ENCODE measurements at regions not wholly inside any gene's neighbourhood (a gene's known extent, or its start where the extent isn't known, plus 50 kb on each side); places are given as distances from the start of the nearest gene placed in this dataset.

GRCh38 chr2:136185981-136186776 lies 68.2 kb upstream of the CXCR4 start:
- no peak overlapping the region for H3K4me3 ChIP-seq (ENCODE audit: low read depth, low read length)
- no peak for DNase-seq (ENCODE audit: low read depth)
- TF ChIP-seq CTCF (IDR thresholded peaks at IDR 0.05; ENCODE audit: insufficient read depth, low read length) = no peak

GRCh38 chr2:136183097-136183496 lies 65.1 kb upstream of the CXCR4 start:
- TF ChIP-seq CTCF (IDR thresholded peaks at IDR 0.05; ENCODE audit: insufficient read depth, low read length) = no peak
- no peak for DNase-seq (ENCODE audit: low read depth)
- H3K4me3 ChIP-seq (ENCODE audit: low read depth, low read length) = no peak overlapping the region

- no peak for DNase-seq (ENCODE audit: low read depth)
- TF ChIP-seq CTCF (IDR thresholded peaks at IDR 0.05; ENCODE audit: insufficient read depth, low read length) = no peak
- H3K4me3 ChIP-seq (ENCODE audit: low read depth, low read length) = no peak overlapping the region
Measured at GRCh38 chr2:136182315-136182714, 64.4 kb upstream of the CXCR4 start.

- no peak for DNase-seq (ENCODE audit: low read depth)
- no peak for TF ChIP-seq CTCF (IDR thresholded peaks at IDR 0.05; ENCODE audit: insufficient read depth, low read length)
- H3K4me3 ChIP-seq (ENCODE audit: low read depth, low read length) = no peak overlapping the region
Measured at GRCh38 chr2:136179602-136179975, 61.6 kb upstream of the CXCR4 start.

- no peak for DNase-seq (ENCODE audit: low read depth)
- no peak overlapping the region for H3K4me3 ChIP-seq (ENCODE audit: low read depth, low read length)
- no peak for TF ChIP-seq CTCF (IDR thresholded peaks at IDR 0.05; ENCODE audit: insufficient read depth, low read length)
Measured at GRCh38 chr2:136178941-136179601, 61.1 kb upstream of the CXCR4 start.

GRCh38 chr2:136175868-136176267 lies 57.9 kb upstream of the CXCR4 start:
- H3K4me3 ChIP-seq (ENCODE audit: low read depth, low read length) = no peak overlapping the region
- no peak for DNase-seq (ENCODE audit: low read depth)
- no peak for TF ChIP-seq CTCF (IDR thresholded peaks at IDR 0.05; ENCODE audit: insufficient read depth, low read length)
